Thyroid gland (tissue), 4 donors: ENCODE measurements at regions not wholly inside any gene's neighbourhood (a gene's known extent, or its start where the extent isn't known, plus 50 kb on each side); places are given as distances from the start of the nearest gene placed in this dataset.

ENCODE experiments used
- POLR2A ChIP-seq, 2 donors: fragments of 450-650 bp; IDR thresholded peaks; one replicate each; pipeline ENCODE4 v1.6.1; 2017; ENCODE audit warnings: antibody characterized with exemption in 2 of 2, mild to moderate bottlenecking in 2 of 2, moderate library complexity in 1 of 2
- TF ChIP-seq, protein P1 (sequence below), 6 experiments: fragments of 200-600 bp in 3 of 6; fragments of 450-650 bp in 3 of 6; sonication (generic) in 3 of 6; IDR thresholded peaks; one replicate each; pipeline ENCODE4 v1.5.1; 2016 to 2019; ENCODE audit warnings: antibody characterized with exemption in 6 of 6, mild to moderate bottlenecking in 2 of 6, inconsistent platforms in 1 of 6, moderate library complexity in 1 of 6

DNA sequence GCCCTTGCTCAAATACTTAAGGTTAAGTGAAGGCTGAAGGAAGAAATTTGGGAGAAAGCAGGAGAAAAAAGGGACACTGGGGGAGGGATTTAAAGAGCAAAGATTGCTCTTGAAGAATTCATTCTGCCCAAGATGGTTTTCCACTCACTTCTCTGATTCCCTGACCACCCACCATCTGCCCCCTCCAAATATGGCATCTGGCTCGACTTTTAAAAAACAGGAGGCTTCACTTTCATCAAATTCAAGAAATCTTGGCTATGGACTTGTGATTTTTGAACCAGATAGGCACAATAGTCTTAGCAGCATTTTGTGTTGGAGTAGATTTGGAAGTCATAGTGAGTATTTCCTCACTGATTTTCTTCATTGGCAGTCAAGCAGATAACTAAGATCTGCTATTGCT, 574.4 kb upstream of the SUCLG2 start:
- no peak for TF ChIP-seq POLR2A (IDR thresholded peaks at IDR 0.05)
- TF ChIP-seq, protein P1, sequence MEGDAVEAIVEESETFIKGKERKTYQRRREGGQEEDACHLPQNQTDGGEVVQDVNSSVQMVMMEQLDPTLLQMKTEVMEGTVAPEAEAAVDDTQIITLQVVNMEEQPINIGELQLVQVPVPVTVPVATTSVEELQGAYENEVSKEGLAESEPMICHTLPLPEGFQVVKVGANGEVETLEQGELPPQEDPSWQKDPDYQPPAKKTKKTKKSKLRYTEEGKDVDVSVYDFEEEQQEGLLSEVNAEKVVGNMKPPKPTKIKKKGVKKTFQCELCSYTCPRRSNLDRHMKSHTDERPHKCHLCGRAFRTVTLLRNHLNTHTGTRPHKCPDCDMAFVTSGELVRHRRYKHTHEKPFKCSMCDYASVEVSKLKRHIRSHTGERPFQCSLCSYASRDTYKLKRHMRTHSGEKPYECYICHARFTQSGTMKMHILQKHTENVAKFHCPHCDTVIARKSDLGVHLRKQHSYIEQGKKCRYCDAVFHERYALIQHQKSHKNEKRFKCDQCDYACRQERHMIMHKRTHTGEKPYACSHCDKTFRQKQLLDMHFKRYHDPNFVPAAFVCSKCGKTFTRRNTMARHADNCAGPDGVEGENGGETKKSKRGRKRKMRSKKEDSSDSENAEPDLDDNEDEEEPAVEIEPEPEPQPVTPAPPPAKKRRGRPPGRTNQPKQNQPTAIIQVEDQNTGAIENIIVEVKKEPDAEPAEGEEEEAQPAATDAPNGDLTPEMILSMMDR (IDR thresholded peaks at IDR 0.05) = no peak
